ENCODE measurements at regions not wholly inside any gene's neighbourhood (a gene's known extent, or its start where the extent isn't known, plus 50 kb on each side); places are given as distances from the start of the nearest gene placed in this dataset.

DNA sequence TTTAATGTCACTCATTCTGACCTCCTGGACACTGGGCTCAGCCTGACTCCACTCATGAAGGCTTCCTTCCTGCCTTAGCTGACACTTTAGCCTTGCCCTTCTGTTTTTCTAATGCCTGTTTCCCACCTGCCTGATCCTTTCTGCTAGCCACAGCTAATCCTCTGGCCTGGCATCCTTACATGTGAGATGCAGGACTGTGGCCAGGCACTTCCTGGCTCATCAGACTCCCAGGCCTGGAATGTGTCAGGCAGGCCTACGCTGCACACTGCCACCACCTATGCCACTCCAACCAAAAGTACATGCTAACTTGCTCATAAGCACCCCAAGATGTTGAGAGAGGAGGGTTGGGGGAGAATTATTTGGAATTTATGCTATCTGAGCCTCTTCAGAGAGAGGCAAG is 138.8 kb upstream of the NALF2 start:
- DNase-seq (ENCODE audit: low read depth in 2 of 2): no peak

- DNase-seq (ENCODE audit: low read depth in 2 of 2): no peak
These were observed 141.3 kb upstream of the NALF2 start for GRCh38 chrX:69362856-69363255.

DNA sequence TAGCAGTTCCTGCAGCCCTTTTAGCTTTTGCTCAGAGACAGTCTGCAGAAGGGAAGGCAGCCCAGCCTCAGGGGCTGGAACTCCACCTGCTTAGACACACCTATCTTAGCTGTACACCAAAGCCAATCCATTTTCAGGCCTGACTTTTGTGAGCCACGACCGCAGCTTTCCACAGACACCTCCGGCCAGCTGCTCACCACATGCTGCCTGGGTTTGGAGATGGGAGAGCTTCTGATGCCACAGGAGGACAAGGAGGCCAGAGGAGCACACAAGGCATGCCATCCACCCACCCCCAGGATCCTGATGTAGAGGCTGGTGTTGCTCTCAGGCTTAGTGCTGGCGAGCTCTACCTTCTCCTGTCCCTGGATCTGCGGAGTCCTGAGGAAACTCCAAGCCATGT is 141.8 kb upstream of the NALF2 start:
- no peak for DNase-seq (ENCODE audit: low read depth in 2 of 2)

DNA sequence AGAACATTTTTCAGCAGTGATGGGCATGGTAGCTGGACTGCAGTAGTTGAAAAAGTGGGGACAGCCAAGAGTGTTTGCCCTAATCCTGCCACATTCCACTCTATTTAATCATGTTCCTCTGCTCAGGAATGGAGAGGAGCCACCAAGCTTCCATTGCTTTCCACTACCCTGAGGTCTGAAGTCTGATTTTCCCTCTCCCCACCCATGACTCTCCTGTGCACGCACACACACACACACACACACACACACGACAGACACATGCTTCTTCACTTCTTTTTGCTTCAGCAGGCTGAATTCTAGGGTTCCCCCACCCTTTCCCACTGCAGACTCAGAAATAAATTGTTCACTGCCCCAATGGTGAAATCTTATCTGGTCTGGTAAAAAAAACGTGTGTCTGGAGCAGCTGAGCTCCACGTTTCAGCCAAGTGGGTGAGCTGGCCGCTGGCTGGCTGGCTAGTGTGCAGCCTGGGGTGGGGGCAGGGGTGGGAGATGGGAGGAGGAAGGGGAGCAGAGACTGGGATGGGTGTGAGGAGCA is 142.7 kb upstream of the NALF2 start:
- no peak for DNase-seq (ENCODE audit: low read depth in 2 of 2)

GRCh38 chrX:69357317-69357716 is 146.8 kb upstream of the NALF2 start:
- no peak for DNase-seq (ENCODE audit: low read depth in 2 of 2)

GRCh38 chrX:69324851-69325250 is 159.6 kb upstream of the PJA1 start:
- DNase-seq (ENCODE audit: low read depth in 2 of 2): no peak

DNA sequence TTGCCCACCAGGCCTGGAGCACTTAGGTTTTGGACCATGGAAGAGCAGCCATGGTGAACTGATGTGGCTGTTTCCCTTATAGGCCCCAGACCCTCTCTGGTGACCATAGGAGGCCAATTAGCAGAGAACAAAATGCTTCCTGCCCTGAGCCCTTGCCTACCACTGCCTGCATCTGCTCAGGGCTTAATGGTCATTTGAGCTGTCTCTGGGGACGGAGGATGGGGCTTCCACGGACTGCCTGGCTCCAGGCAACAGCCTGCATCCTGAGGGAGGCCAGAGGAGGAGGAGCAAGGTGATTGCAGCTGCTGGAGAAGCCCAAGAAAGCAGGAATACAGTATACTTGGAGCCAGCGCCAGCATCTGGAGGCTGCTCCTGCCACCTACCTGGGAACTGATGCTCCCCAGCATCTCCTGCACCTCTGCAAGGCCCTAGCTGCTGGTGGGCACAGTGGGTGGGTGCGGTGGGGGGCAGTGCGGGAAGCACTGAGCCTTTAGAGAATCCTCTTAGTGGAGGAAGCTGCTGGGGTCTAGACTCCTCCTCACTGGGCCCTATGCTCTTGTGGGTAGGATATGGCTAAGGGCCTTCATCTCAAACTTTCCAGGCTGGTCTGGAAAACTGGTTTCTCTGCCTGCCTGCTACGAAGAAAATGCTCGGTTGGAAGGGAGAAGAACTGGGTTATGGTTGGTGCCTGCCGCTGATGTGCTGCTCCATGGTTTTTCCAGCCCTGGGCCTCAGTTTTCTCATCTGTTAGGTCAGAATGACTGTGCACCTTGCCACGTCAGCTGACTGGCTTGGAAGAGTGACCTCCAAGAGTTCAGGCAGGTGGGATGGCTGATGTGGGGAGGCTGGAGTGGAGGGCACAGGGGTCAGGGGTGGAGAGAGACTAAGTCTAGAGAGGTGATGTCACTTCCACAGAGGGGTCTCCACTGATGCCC is 158.8 kb upstream of the PJA1 start:
- no peak for DNase-seq (ENCODE audit: low read depth in 2 of 2)

DNA sequence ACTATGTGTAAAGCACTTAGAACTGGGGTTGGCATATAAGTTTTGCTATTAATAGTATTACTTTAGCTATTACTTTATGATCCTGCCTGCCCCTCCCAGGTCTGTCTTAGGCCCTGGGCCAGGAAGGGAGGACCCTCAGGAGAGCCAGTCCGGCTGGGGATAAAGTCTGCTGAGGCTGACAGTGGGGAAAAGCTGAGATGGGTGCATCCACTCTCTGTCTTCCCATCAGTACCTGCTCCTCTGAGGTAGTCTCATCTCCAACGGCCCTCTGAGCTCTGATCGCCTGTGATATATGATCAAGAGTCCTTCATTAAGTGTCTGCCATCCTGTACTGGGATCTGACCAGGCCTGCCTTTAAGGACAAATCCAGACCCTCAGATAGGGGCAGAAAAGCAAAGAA is 156.5 kb upstream of the PJA1 start:
- DNase-seq (ENCODE audit: low read depth in 2 of 2): no peak

DNA sequence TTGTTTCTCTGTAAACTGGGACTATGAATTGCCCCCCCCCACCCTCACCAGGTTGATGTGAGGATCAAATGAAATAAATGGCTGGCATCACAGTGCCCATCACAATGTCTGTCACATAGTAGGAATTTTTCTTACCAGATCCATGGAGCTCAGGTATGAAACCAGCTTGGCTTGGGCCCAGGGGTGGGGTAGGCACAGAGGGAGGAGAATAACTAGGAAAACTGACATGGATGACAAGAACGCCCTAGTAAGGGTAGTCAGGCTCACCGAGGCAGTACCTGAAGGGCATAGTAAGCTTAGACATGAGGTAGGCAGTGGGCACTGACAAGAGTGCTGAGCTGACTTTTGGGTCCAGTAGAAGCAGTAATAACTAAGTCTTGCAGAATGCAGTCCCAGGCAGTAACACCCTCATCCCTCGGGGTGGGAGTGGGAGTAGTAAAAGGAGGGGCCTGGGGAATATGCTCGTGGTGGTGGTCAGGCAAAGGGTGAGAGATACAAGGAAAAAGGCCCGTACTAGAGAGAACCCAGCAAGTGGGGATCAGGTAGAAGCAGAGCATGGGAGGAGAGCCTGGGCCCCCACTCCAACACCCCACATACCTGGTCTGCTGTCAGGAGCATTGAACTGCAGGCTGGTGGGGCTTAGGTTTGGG is 155.9 kb upstream of the PJA1 start:
- no peak for DNase-seq (ENCODE audit: low read depth in 2 of 2)

GRCh38 chrX:69320116-69320515 is 154.9 kb upstream of the PJA1 start:
- no peak for DNase-seq (ENCODE audit: low read depth in 2 of 2)

GRCh38 chrX:69319376-69319775 is 154.1 kb upstream of the PJA1 start:
- no peak for DNase-seq (ENCODE audit: low read depth in 2 of 2)

GRCh38 chrX:69318651-69319340 is 153.5 kb upstream of the PJA1 start:
- no peak for DNase-seq (ENCODE audit: low read depth in 2 of 2)

DNA sequence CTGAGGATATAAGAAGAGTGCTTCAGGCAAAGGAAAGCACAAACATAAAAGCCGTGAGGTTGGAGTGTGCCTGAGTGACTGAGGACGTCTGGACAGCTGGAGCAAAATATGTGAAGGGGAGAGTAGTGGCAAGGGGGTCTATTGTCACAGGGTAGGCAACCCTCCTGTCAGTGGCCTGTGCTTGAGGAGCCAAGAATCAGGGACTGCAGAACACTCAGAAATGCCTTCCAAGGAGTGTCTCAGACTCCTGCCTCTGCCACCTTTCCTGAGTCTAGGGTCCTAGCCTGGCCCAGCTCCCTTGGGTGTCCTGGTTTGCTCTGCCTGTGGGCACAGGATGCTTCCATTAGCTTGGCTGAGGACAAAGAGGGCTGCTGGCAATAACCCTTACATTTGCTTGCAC is 152.5 kb upstream of the PJA1 start:
- no peak for DNase-seq (ENCODE audit: low read depth in 2 of 2)

GRCh38 chrX:69314436-69315348 is 149.4 kb upstream of the PJA1 start:
- DNase-seq (ENCODE audit: low read depth in 2 of 2): no peak

GRCh38 chrX:69313617-69314290 is 148.5 kb upstream of the PJA1 start:
- DNase-seq (ENCODE audit: low read depth in 2 of 2): no peak

GRCh38 chrX:69311936-69312670 is 146.8 kb upstream of the PJA1 start:
- no peak for DNase-seq (ENCODE audit: low read depth in 2 of 2)

DNA sequence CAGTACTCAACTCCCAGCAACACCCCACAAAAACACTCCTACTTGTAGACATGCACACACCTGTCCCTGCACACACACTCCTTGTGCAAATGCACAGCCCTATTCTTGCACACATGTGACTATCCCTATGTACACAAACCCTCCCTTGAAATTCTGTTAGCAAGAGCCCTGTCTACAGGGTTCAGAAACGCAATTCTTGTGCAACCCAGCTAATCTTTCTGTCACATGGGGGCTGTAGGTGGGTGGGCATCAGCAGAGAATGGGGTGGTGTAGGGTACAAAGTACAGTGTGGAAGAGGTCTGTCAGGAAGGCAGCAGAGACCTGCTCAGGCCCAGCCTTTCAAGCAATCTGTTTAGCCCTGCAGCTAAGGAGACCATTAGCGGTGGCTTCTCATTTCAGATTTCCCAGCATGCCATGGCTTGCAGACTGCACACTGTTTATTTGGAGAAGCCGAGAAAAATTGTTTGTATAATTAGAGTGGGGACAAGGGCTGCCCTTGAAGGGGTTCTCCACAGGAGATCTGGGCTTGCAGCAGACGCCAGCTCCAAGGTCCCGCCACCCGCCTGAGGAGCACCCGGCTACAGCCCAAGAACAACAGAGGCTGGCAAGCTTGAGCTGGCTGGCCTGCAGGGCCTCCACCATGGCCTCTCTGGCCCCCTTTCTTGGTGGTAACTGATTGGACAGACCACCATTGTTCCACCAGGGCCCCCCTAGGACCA is 144.0 kb upstream of the PJA1 start:
- no peak for DNase-seq (ENCODE audit: low read depth in 2 of 2)

DNA sequence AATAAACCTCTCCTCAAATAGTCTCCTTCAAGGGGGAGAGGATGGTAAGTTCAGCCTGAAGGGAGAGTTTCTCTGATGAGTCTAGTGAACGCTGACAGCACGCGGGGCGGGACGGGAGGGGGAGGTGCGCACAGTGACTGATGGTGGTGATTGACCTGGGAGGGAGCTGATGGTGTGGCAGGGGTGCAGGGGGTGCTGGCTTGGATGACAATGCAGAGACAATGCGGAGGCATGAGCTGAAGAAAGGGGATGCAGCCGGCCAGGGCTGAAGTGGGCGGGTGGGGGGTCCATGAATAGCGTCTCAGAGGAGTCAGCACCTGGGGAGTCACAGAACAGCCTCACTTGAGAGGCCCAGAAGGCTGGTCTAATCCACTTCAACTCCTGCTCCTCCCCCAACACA is 142.5 kb upstream of the PJA1 start:
- no peak for DNase-seq (ENCODE audit: low read depth in 2 of 2)

DNA sequence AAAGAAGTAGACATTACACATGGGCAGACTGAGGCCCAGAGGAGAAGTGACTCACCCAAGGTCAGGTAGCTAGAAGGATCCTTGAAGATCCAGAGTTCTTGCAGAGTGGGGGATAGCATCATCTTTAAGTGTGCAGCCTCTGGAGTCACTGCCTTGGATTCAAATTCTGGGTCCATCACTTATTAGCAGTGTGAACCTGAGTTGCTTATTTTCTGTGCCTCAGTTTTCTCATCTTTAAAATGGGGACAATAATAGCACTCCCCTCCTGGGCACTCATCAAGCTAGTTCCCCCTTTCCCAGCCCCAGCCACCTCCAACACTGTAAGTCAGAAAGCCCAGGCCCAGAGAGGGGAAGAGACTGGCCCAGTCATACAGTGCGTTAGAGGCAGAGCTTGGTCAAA is 141.8 kb upstream of the PJA1 start:
- DNase-seq (ENCODE audit: low read depth in 2 of 2): no peak
